Aorta (tissue), 5 donors: ENCODE measurements at regions not wholly inside any gene's neighbourhood (a gene's known extent, or its start where the extent isn't known, plus 50 kb on each side); places are given as distances from the start of the nearest gene placed in this dataset.
A peak's percentile ranks its signal among the peaks of the same experiment; 100 is the strongest.

ENCODE experiments used
- ATAC-seq: fragments of 200-7000 bp; cut with Tn5 transposase; one replicate; pipeline ENCODE4 v1.9.1; 2022; ENCODE audit warnings: moderate library complexity; ENCODE audit not compliant: low FRiP score
- DNase-seq, 2 donors: peaks; one replicate each; pipeline ENCODE4 v3.0.0-alpha.2; 2020
- H3K27ac ChIP-seq, 2 donors: one replicate each; pipeline ENCODE4 v1.5.1; 2013; ENCODE audit warnings: low read length in 2 of 2, mild to moderate bottlenecking in 2 of 2, moderate library complexity in 2 of 2, control low read depth in 1 of 2, inconsistent platforms in 1 of 2, low read depth in 1 of 2
- H3K27me3 ChIP-seq, 2 donors: one replicate each; pipeline ENCODE4 v1.6.1; 2013; ENCODE audit warnings: control low read depth in 1 of 2, low read length in 1 of 2, mild to moderate bottlenecking in 1 of 2, moderate library complexity in 1 of 2; ENCODE audit not compliant: insufficient read depth in 2 of 2, control insufficient read depth in 1 of 2
- H3K36me3 ChIP-seq, 2 donors: one replicate each; pipeline ENCODE4 v1.6.1; 2013; ENCODE audit warnings: control low read depth in 1 of 2, low read length in 1 of 2, mild to moderate bottlenecking in 1 of 2; ENCODE audit not compliant: insufficient read depth in 2 of 2, control insufficient read depth in 1 of 2
- H3K4me1 ChIP-seq, 2 donors: one replicate each; pipeline ENCODE4 v1.6.1; 2013; ENCODE audit warnings: low read length in 2 of 2, control low read depth in 1 of 2, mild to moderate bottlenecking in 1 of 2, moderate library complexity in 1 of 2; ENCODE audit not compliant: insufficient read depth in 2 of 2, control insufficient read depth in 1 of 2
- H3K4me3 ChIP-seq, 2 donors: one replicate each; pipeline ENCODE4 v1.5.1; 2013; ENCODE audit warnings: low read length in 2 of 2, control low read depth in 1 of 2, mild to moderate bottlenecking in 1 of 2
- H3K9me3 ChIP-seq: one replicate; pipeline ENCODE4 v1.6.1; 2013; ENCODE audit warnings: mild to moderate bottlenecking, low read length; ENCODE audit not compliant: control insufficient read depth
- WGBS, 2 donors: extraction: QIAGEN DNeasy Blood & Tissue Kit; methylation state at CpG; one replicate each; pipeline ENCODE4 v1.1.7; 2013; 5-methylcytosine and 5-hydroxymethylcytosine counted together
- intact Hi-C, 2 donors: fragments of 100-400 bp; cut with DNase I; formaldehyde crosslinking; loops; one replicate each; pipeline versions ENCODE4 v1.14.2 to v1.15.0; 2022
- donor health status: healthy with polysubstance abuse.
- donor health status: Bipolar disorder and iron deficiency.
- donor health status: DM: no; HTN: no; CAD: no.
- donor health status: DM: no; HTN: no; CAD: no.
- donor health status: DM: yes; HTN: yes; CAD: no.

- intact Hi-C loops = loop anchor here in 1 of 2 donors (5.0 kb wide), 1 partner anchor 50 kb away; no protein-coding TSS in a partner anchor
- no peaks in the 10 kb centered on the region for H3K9me3 ChIP-seq
- no peaks in the 10 kb centered on the region for H3K36me3 ChIP-seq
- no peaks in the 10 kb centered on the region for H3K4me1 ChIP-seq
- peak overlapping the region; percentile 22 to 55 for H3K4me3 ChIP-seq
- DNase-seq (no peak), ATAC-seq (peak; percentile 37)
- H3K27me3 ChIP-seq = no peaks in the 10 kb centered on the region
- WGBS, 2 donors = 14 to 17% methylated on average over 10 of the region's 10 CpGs
- H3K27ac ChIP-seq = no peak overlapping the region
Observed at GRCh38 chr9:16267281-16268066, 603.0 kb downstream of the BNC2 start.

GRCh38 chr9:16268067-16268881 is 602.2 kb downstream of the BNC2 start:
- Histone ChIP-seq H3K4me3 (no peak overlapping the region), H3K36me3 (no peaks in the 10 kb centered on the region), H3K9me3 (no peaks in the 10 kb centered on the region), H3K4me1 (no peaks in the 10 kb centered on the region), H3K27ac (no peak overlapping the region), H3K27me3 (no peaks in the 10 kb centered on the region)
- intact Hi-C loops = loop anchor here in 1 of 2 donors (5.0 kb wide), 1 partner anchor 51 kb away; no protein-coding TSS in a partner anchor
- no peak for ATAC-seq
- 87 to 89% methylated on average over 15 of the region's 15 CpGs for WGBS, 2 donors
- DNase-seq = no peak

GRCh38 chr9:16271967-16272366 is 598.5 kb downstream of the BNC2 start:
- no peak for DNase-seq
- intact Hi-C loops = loop anchor here in 1 of 2 donors (10.0 kb wide), 2 partner anchors 57 to 713 kb away; no protein-coding TSS in a partner anchor
- no peaks in the 10 kb centered on the region for H3K9me3 ChIP-seq
- H3K4me1 ChIP-seq = no peaks in the 10 kb centered on the region
- no peaks in the 10 kb centered on the region for H3K36me3 ChIP-seq
- no peak overlapping the region for H3K27ac ChIP-seq
- 85 to 97% methylated on average over 9 of the region's 9 CpGs for WGBS, 2 donors
- H3K27me3 ChIP-seq = no peaks in the 10 kb centered on the region
- H3K4me3 ChIP-seq = no peak overlapping the region
- ATAC-seq = no peak

GRCh38 chr9:16272776-16273175 is 597.7 kb downstream of the BNC2 start:
- H3K36me3 ChIP-seq = no peaks in the 10 kb centered on the region
- intact Hi-C loops = loop anchor here in 1 of 2 donors (10.0 kb wide), 2 partner anchors 58 to 712 kb away; no protein-coding TSS in a partner anchor
- no peaks in the 10 kb centered on the region for H3K9me3 ChIP-seq
- peak; percentile 54 for ATAC-seq
- WGBS, 2 donors = 26 to 27% methylated on average over 8 of the region's 8 CpGs
- no peaks in the 10 kb centered on the region for H3K27me3 ChIP-seq
- DNase-seq = no peak
- H3K4me3 ChIP-seq = no peak overlapping the region
- no peaks in the 10 kb centered on the region for H3K4me1 ChIP-seq
- H3K27ac ChIP-seq = peak overlapping the region in 1 of 2 donors; percentile 55

GRCh38 chr9:16275795-16276624 is 594.5 kb downstream of the BNC2 start:
- Histone ChIP-seq H3K27me3 (no peaks in the 10 kb centered on the region), H3K9me3 (no peaks in the 10 kb centered on the region), H3K4me1 (no peaks in the 10 kb centered on the region), H3K36me3 (no peaks in the 10 kb centered on the region), H3K4me3 (no peak overlapping the region), H3K27ac (no peak overlapping the region)
- ATAC-seq (peak; percentile 70), DNase-seq (peak; percentile 86 to 93)
- intact Hi-C loops = loop anchor here in 1 of 2 donors (10.0 kb wide), 2 partner anchors 61 to 709 kb away; no protein-coding TSS in a partner anchor
- 31 to 33% methylated on average over 15 of the region's 15 CpGs for WGBS, 2 donors

- Histone ChIP-seq H3K4me1 (no peaks in the 10 kb centered on the region), H3K27ac (no peak overlapping the region), H3K9me3 (no peaks in the 10 kb centered on the region), H3K4me3 (no peak overlapping the region), H3K27me3 (no peaks in the 10 kb centered on the region), H3K36me3 (no peaks in the 10 kb centered on the region)
- WGBS, 2 donors = 88 to 89% methylated on average over 8 of the region's 8 CpGs
- DNase-seq = no peak
- no peak for ATAC-seq
- intact Hi-C loops = loop anchor here in 1 of 2 donors (10.0 kb wide), 2 partner anchors 62 to 708 kb away; no protein-coding TSS in a partner anchor
Observed at GRCh38 chr9:16276866-16277265, 593.6 kb downstream of the BNC2 start.

- DNase-seq = no peak
- WGBS, 2 donors = 84 to 98% methylated on average over 8 of the region's 8 CpGs
Observed at GRCh38 chr9:16277471-16277960, 593.0 kb downstream of the BNC2 start.

More at GRCh38 chr9:16277471-16277960, 593.0 kb downstream of the BNC2 start:
- ATAC-seq = no peak
- H3K27me3 ChIP-seq = no peaks in the 10 kb centered on the region
- intact Hi-C loops = loop anchor here in 1 of 2 donors (10.0 kb wide), 2 partner anchors 63 to 707 kb away; no protein-coding TSS in a partner anchor
- no peaks in the 10 kb centered on the region for H3K9me3 ChIP-seq
- no peak overlapping the region for H3K4me3 ChIP-seq
- no peak overlapping the region for H3K27ac ChIP-seq
- H3K36me3 ChIP-seq = no peaks in the 10 kb centered on the region
- H3K4me1 ChIP-seq = no peaks in the 10 kb centered on the region
